Stimulated activated naive B cell treated with anti-CD40 and anti-IgM and Interleukin-4, amounts not matched to agents 10 μg/mL and 1 μg/mL and 100 μg/mL, for 72 hours (primary cell): ENCODE measurements at regions not wholly inside any gene's neighbourhood (a gene's known extent, or its start where the extent isn't known, plus 50 kb on each side); places are given as distances from the start of the nearest gene placed in this dataset.

Source experiments
- ATAC-seq, 2 donors: fragments of 150-1000 bp; cut with Tn5 transposase; replicated peaks; 2 replicates each; pipeline ENCODE4 v1.10.0; 2021; ENCODE audit warnings: moderate library complexity in 1 of 2
- DNase-seq: peaks from one replicate; pipeline ENCODE4 v3.0.0; 2021
- H3K27ac Mint-ChIP-seq: one replicate; pipeline ENCODE4 v1.8.0; 2022; ENCODE audit warnings: mild to moderate bottlenecking, mixed read lengths
- H3K27me3 Mint-ChIP-seq, 2 donors: one replicate each; pipeline ENCODE4 v1.8.0; 2022; ENCODE audit warnings: mixed read lengths in 2 of 2
- H3K36me3 Mint-ChIP-seq, 2 donors: one replicate each; pipeline ENCODE4 v1.8.0; 2022; ENCODE audit warnings: mixed read lengths in 2 of 2, mild to moderate bottlenecking in 1 of 2
- H3K4me1 Mint-ChIP-seq, 2 donors: one replicate each; pipeline ENCODE4 v1.8.0; 2022; ENCODE audit warnings: mixed read lengths in 2 of 2, mild to moderate bottlenecking in 1 of 2
- H3K4me3 Mint-ChIP-seq, 2 donors: one replicate each; pipeline ENCODE4 v1.8.0; 2022; ENCODE audit warnings: mild to moderate bottlenecking in 2 of 2, mixed read lengths in 2 of 2, moderate library complexity in 1 of 2
- H3K9me3 Mint-ChIP-seq, 2 donors: one replicate each; pipeline ENCODE4 v1.8.0; 2022; ENCODE audit warnings: mixed read lengths in 2 of 2, mild to moderate bottlenecking in 1 of 2

- Mint-ChIP-seq H3K9me3 (no peaks in the 10 kb centered on the region), H3K4me3 (no peak overlapping the region), H3K36me3 (no peaks in the 10 kb centered on the region), H3K27me3 (peaks cover 36% of the 10 kb centered on the region in 2 donors), H3K27ac (no peak overlapping the region), H3K4me1 (no peaks in the 10 kb centered on the region)
- ATAC-seq (no peak), DNase-seq (no peak)
These were observed 80.5 kb upstream of the CYP1B1 start for GRCh38 chr2:38156436-38156835.

GRCh38 chr2:38155015-38155414 lies 79.1 kb upstream of the CYP1B1 start:
- no peaks in the 10 kb centered on the region for H3K36me3 Mint-ChIP-seq
- peaks cover 0 to 1% of the 10 kb centered on the region in 2 donors for H3K9me3 Mint-ChIP-seq

GRCh38 chr2:38154395-38154794 lies 78.4 kb upstream of the CYP1B1 start:
- Mint-ChIP-seq H3K9me3 (peaks cover 0 to 1% of the 10 kb centered on the region in 2 donors), H3K27me3 (peaks cover 22 to 30% of the 10 kb centered on the region in 2 donors)

More at GRCh38 chr2:38155015-38155414, 79.1 kb upstream of the CYP1B1 start:
- peaks cover 27 to 35% of the 10 kb centered on the region in 2 donors for H3K27me3 Mint-ChIP-seq
- no peaks in the 10 kb centered on the region for H3K4me1 Mint-ChIP-seq
- no peak overlapping the region for H3K27ac Mint-ChIP-seq
- H3K4me3 Mint-ChIP-seq, result no peak overlapping the region
- ATAC-seq (no peak), DNase-seq (no peak)

GRCh38 chr2:38153476-38154135 lies 77.7 kb upstream of the CYP1B1 start:
- DNase-seq (no peak), ATAC-seq (no peak)
- Mint-ChIP-seq H3K4me1 (no peaks in the 10 kb centered on the region), H3K36me3 (no peaks in the 10 kb centered on the region), H3K4me3 (no peak overlapping the region), H3K27ac (no peak overlapping the region), H3K27me3 (peaks cover 22 to 28% of the 10 kb centered on the region in 2 donors), H3K9me3 (peaks cover 0 to 1% of the 10 kb centered on the region in 2 donors)

More at GRCh38 chr2:38154395-38154794, 78.4 kb upstream of the CYP1B1 start:
- H3K4me1 Mint-ChIP-seq, result no peaks in the 10 kb centered on the region
- ATAC-seq (no peak), DNase-seq (no peak)
- no peak overlapping the region for H3K4me3 Mint-ChIP-seq
- no peaks in the 10 kb centered on the region for H3K36me3 Mint-ChIP-seq
- no peak overlapping the region for H3K27ac Mint-ChIP-seq

DNA sequence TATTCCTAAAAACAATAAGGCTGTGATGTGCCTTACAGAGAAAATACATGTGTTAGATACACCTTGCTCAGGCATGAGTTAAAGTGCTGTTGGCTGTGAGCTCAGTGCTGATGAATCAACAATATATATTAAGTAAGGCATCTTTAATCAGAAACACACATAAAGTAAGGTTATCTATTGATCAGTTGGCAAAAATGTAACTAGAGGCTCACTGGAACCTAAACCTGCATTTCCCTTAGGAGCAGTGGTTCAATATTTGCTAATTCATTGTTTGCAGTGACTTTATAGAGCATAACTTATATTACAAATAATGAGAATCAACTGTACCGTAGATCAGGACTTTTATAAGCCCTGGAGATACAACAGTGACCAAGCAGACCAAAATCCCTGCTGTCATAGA lies 77.0 kb upstream of the CYP1B1 start:
- no peak overlapping the region for H3K27ac Mint-ChIP-seq
- H3K4me1 Mint-ChIP-seq, result no peaks in the 10 kb centered on the region
- DNase-seq, result no peak
- no peaks in the 10 kb centered on the region for H3K36me3 Mint-ChIP-seq
- no peak overlapping the region for H3K4me3 Mint-ChIP-seq
- H3K9me3 Mint-ChIP-seq, result peaks cover 0 to 1% of the 10 kb centered on the region in 2 donors
- ATAC-seq, result no peak
- peaks cover 22 to 28% of the 10 kb centered on the region in 2 donors for H3K27me3 Mint-ChIP-seq

- no peak for ATAC-seq
These were observed 76.1 kb upstream of the CYP1B1 start for GRCh38 chr2:38152035-38152434.

DNA sequence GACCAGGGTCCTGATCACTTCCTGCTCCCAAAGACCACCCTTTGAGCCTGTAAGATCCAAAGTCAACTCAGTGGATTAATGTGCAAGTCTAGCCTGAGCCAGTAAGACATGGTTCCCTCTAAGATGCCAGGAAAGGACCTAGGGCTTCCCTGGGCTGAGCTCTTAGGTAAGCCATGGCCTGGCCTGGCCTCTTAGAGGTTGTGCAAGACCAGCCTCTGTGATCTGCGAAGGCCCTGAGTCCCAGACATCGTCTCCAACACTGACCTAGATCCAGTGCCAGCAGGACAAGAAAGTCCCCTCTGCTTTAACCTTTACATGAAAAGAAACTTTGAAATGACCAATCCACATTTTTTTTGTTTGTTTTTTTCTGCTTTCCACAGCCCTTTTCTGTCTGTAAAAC lies 73.6 kb upstream of the CYP1B1 start:
- peaks cover 9 to 18% of the 10 kb centered on the region in 2 donors for H3K27me3 Mint-ChIP-seq
- no peak for DNase-seq
- no peak for ATAC-seq
- H3K27ac Mint-ChIP-seq, result no peak overlapping the region
- H3K36me3 Mint-ChIP-seq, result peaks cover 0 to 5% of the 10 kb centered on the region in 2 donors
- H3K4me3 Mint-ChIP-seq, result no peak overlapping the region
- peaks cover 0 to 4% of the 10 kb centered on the region in 2 donors for H3K9me3 Mint-ChIP-seq
- H3K4me1 Mint-ChIP-seq, result peaks cover 6 to 13% of the 10 kb centered on the region in 2 donors

More at GRCh38 chr2:38152035-38152434, 76.1 kb upstream of the CYP1B1 start:
- no peak for DNase-seq
- peaks cover 14 to 24% of the 10 kb centered on the region in 2 donors for H3K27me3 Mint-ChIP-seq
- H3K4me1 Mint-ChIP-seq, result peaks cover 4% of the 10 kb centered on the region in 2 donors
- H3K36me3 Mint-ChIP-seq, result peaks cover 0 to 4% of the 10 kb centered on the region in 2 donors
- no peak overlapping the region for H3K27ac Mint-ChIP-seq
- H3K9me3 Mint-ChIP-seq, result peaks cover 0 to 3% of the 10 kb centered on the region in 2 donors
- no peak overlapping the region for H3K4me3 Mint-ChIP-seq

DNA sequence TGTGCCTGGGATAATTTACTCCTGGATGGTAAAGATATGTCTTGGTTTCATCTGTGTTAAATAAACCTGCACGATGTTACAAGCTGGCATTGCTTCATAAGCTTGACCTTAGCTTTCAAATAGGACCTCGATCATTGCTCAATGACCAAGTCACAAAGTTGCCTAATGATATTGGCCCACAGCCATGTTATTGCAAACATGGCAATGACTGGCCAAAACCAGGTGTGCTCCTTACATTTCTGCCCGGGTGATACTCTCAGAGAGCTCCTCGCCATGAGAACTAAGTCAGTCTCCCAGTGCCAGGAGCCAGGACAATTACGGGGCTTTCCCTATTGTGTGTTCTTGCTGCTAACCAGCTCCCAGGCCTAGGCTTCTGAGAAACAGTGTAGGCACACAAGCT lies 72.5 kb upstream of the CYP1B1 start:
- Mint-ChIP-seq H3K27me3 (peaks cover 3 to 11% of the 10 kb centered on the region in 2 donors), H3K27ac (no peak overlapping the region), H3K9me3 (peaks cover 0 to 4% of the 10 kb centered on the region in 2 donors), H3K4me3 (no peak overlapping the region), H3K36me3 (peaks cover 0 to 5% of the 10 kb centered on the region in 2 donors), H3K4me1 (peaks cover 6 to 13% of the 10 kb centered on the region in 2 donors)
- ATAC-seq (no peak), DNase-seq (no peak)

DNA sequence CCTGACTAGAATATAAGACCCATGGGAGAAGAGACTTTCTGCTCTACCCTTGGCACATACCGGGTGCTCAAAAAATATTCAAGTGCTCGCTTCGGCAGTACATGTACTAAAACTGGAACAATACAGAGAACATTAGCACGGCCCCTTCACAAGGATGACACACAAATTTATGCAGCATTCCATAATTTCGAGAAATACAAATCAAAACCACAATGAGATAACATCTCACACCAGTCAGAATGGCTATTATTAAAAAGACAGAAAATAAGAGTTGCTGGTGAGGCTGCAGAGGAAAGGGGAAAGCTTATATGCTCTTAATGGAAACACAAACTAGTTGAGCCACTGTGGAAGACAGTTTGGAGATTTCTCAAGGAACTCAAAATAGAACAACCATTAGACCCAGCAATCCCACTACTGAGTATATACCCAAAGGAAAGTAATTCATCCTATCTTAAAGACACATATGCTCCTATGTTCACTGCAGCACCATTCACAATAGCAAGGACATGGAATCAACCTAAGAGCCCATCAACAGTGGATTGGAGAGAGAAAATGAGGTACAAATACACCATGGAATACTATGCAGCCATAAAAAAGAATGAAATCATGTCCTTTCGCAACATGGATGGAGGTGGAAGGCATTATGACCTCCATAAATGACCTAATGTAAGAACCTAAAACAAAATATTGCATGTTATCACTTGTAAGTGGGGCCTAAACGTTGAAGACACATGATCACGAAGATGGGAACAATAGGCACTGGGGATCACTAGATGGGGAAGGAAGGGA lies 71.6 kb upstream of the CYP1B1 start:
- Mint-ChIP-seq H3K27me3 (peaks cover 3 to 11% of the 10 kb centered on the region in 2 donors), H3K9me3 (peaks cover 0 to 5% of the 10 kb centered on the region in 2 donors), H3K36me3 (peaks cover 0 to 5% of the 10 kb centered on the region in 2 donors), H3K4me3 (peak overlapping the region; percentile 57 to 67), H3K4me1 (peaks cover 6 to 13% of the 10 kb centered on the region in 2 donors), H3K27ac (peak overlapping the region; percentile 90)
- peak in 1 of 2 donors; percentile 6 for ATAC-seq
- DNase-seq, result no peak

- H3K4me3 Mint-ChIP-seq, result peak overlapping the region; percentile 57 to 67
- H3K4me1 Mint-ChIP-seq, result peaks cover 6 to 13% of the 10 kb centered on the region in 2 donors
- peak overlapping the region; percentile 90 for H3K27ac Mint-ChIP-seq
- peaks cover 9 to 11% of the 10 kb centered on the region in 2 donors for H3K27me3 Mint-ChIP-seq
- peaks cover 0 to 5% of the 10 kb centered on the region in 2 donors for H3K36me3 Mint-ChIP-seq
- H3K9me3 Mint-ChIP-seq, result peaks cover 0 to 6% of the 10 kb centered on the region in 2 donors
- DNase-seq, result peak; percentile 44
- ATAC-seq, result peak; percentile 87 to 90
These were observed 71.0 kb upstream of the CYP1B1 start for GRCh38 chr2:38146907-38147307.

DNA sequence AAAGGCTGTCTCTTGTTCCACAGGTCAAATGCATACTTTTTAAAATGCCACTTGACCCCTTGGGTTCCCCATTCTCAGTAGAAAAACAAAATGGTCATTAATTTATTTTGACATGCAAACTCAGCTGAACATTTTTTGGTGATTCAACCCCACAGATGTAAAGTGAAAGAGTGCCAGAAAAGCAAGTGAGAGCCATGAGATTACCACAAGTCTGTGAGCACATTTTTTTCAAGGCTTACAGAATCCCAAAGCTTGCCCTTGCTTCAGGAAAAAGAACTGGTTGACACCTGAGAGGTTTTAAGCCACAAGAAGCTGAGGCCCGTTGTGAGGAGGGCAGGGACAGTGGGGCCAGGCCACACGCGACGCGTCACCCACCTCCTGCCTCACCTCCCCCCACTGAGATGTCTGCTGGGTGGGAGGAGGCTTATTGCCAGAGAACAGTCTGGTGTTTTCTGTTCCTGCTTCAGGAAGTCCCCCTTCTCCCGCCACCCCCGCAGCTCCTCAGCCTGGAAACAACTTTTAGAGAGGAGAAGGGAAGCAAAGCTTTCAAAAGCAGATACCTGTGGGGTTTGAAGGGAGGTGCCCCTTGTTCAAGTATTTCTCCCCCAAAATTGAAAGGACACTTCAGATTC lies 70.4 kb upstream of the CYP1B1 start:
- DNase-seq (peak; percentile 57), ATAC-seq (peak; percentile 89 to 91)
- H3K27me3 Mint-ChIP-seq, result peaks cover 11 to 12% of the 10 kb centered on the region in 2 donors
- peak overlapping the region; percentile 90 for H3K27ac Mint-ChIP-seq
- H3K4me1 Mint-ChIP-seq, result peaks cover 6 to 13% of the 10 kb centered on the region in 2 donors
- H3K36me3 Mint-ChIP-seq, result peaks cover 0 to 5% of the 10 kb centered on the region in 2 donors
- H3K9me3 Mint-ChIP-seq, result peaks cover 0 to 6% of the 10 kb centered on the region in 2 donors
- H3K4me3 Mint-ChIP-seq, result peak overlapping the region; percentile 57 to 67

GRCh38 chr2:38145236-38145635 lies 69.3 kb upstream of the CYP1B1 start:
- H3K27ac Mint-ChIP-seq, result no peak overlapping the region
- peaks cover 0 to 6% of the 10 kb centered on the region in 2 donors for H3K9me3 Mint-ChIP-seq
- no peak overlapping the region for H3K4me3 Mint-ChIP-seq
- DNase-seq (no peak), ATAC-seq (no peak)
- H3K4me1 Mint-ChIP-seq, result peaks cover 6 to 13% of the 10 kb centered on the region in 2 donors
- H3K27me3 Mint-ChIP-seq, result peaks cover 6 to 12% of the 10 kb centered on the region in 2 donors
- peaks cover 0 to 5% of the 10 kb centered on the region in 2 donors for H3K36me3 Mint-ChIP-seq

GRCh38 chr2:38142627-38143026 lies 66.7 kb upstream of the CYP1B1 start:
- Mint-ChIP-seq H3K27me3 (peaks cover 3 to 12% of the 10 kb centered on the region in 2 donors), H3K36me3 (peaks cover 0 to 11% of the 10 kb centered on the region in 2 donors), H3K4me3 (no peak overlapping the region), H3K27ac (no peak overlapping the region), H3K9me3 (peaks cover 0 to 4% of the 10 kb centered on the region in 2 donors), H3K4me1 (peaks cover 6 to 13% of the 10 kb centered on the region in 2 donors)
- ATAC-seq (no peak), DNase-seq (no peak)

GRCh38 chr2:38141501-38141900 lies 65.5 kb upstream of the CYP1B1 start:
- H3K9me3 Mint-ChIP-seq, result peaks cover 0 to 3% of the 10 kb centered on the region in 2 donors
- DNase-seq (no peak), ATAC-seq (no peak)
- H3K27ac Mint-ChIP-seq, result no peak overlapping the region
- peaks cover 3 to 20% of the 10 kb centered on the region in 2 donors for H3K27me3 Mint-ChIP-seq
- no peak overlapping the region for H3K4me3 Mint-ChIP-seq
- H3K36me3 Mint-ChIP-seq, result peaks cover 1 to 6% of the 10 kb centered on the region in 2 donors
- H3K4me1 Mint-ChIP-seq, result peaks cover 0 to 4% of the 10 kb centered on the region in 2 donors
